K562 (cell line): ENCODE measurements at regions not wholly inside any gene's neighbourhood (a gene's known extent, or its start where the extent isn't known, plus 50 kb on each side); places are given as distances from the start of the nearest gene placed in this dataset.
"Not testable (repeated sequence)": the region's sequence is repeated elsewhere in the genome, so short reads cannot be mapped to it uniquely, and the experiment has no call there.

Source experiments
- ZNF274 ChIP-seq: IDR thresholded peaks from 2 replicates; pipeline ENCODE4 v1.6.1; 2011; ENCODE audit warnings: low read depth, mild to moderate bottlenecking, low read length, moderate library complexity, borderline replicate concordance
- TF ChIP-seq, protein P1 (sequence below): fragments of 450-650 bp; conservative IDR thresholded peaks from 2 replicates; pipeline ENCODE4 v1.6.1; 2016; ENCODE audit warnings: missing genetic modification characterization, low read depth, mild to moderate bottlenecking, control low read depth, missing compliant biosample characterization
- TF ChIP-seq, protein P2 (sequence below), 3 experiments: IDR thresholded peaks in 2 of 3; conservative IDR thresholded peaks in 1 of 3; 2 replicates each; pipeline ENCODE4 v1.5.1; 2011 to 2012; ENCODE audit warnings: low read length in 3 of 3, mild to moderate bottlenecking in 3 of 3, control low read depth in 2 of 3, improper control_type of control experiment in 1 of 3, inconsistent platforms in 1 of 3, low read depth in 1 of 3, mixed read lengths in 1 of 3, moderate library complexity in 1 of 3; ENCODE audit not compliant: insufficient read depth in 2 of 3

DNA sequence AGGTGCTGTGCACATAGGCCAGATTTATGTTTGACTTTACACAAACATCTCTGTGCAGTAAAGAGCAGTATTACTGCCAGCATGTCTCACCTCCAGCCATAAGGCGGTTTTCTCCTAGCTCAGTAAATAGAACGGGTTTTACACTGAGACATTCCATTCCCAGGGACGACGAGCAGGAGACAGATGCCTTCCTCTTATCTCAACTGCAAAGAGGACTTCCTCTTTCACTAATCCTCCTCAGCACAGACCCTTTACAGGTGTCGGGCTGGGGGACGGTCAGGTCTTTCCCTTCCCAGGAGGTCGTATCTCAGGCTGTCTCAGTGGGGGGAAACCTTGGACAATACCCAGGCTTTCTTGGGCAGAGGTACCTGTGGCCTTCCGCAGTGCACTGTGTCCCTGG, 309.8 kb downstream of the MAGEB5 start:
- TF ChIP-seq, protein P1, sequence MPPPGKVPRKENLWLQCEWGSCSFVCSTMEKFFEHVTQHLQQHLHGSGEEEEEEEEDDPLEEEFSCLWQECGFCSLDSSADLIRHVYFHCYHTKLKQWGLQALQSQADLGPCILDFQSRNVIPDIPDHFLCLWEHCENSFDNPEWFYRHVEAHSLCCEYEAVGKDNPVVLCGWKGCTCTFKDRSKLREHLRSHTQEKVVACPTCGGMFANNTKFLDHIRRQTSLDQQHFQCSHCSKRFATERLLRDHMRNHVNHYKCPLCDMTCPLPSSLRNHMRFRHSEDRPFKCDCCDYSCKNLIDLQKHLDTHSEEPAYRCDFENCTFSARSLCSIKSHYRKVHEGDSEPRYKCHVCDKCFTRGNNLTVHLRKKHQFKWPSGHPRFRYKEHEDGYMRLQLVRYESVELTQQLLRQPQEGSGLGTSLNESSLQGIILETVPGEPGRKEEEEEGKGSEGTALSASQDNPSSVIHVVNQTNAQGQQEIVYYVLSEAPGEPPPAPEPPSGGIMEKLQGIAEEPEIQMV (tag): not testable (repeated sequence)
- TF ChIP-seq, protein P2, sequence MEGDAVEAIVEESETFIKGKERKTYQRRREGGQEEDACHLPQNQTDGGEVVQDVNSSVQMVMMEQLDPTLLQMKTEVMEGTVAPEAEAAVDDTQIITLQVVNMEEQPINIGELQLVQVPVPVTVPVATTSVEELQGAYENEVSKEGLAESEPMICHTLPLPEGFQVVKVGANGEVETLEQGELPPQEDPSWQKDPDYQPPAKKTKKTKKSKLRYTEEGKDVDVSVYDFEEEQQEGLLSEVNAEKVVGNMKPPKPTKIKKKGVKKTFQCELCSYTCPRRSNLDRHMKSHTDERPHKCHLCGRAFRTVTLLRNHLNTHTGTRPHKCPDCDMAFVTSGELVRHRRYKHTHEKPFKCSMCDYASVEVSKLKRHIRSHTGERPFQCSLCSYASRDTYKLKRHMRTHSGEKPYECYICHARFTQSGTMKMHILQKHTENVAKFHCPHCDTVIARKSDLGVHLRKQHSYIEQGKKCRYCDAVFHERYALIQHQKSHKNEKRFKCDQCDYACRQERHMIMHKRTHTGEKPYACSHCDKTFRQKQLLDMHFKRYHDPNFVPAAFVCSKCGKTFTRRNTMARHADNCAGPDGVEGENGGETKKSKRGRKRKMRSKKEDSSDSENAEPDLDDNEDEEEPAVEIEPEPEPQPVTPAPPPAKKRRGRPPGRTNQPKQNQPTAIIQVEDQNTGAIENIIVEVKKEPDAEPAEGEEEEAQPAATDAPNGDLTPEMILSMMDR (IDR thresholded peaks at IDR 0.05 in 2 of 3, conservative IDR thresholded peaks at IDR 0.05 in 1 of 3; ENCODE audit: insufficient read depth in 2 of 3, low read depth in 1 of 3, low read length in 3 of 3): not testable (repeated sequence)
- TF ChIP-seq ZNF274: not testable (repeated sequence)
